K562 (cell line): ENCODE measurements at regions not wholly inside any gene's neighbourhood (a gene's known extent, or its start where the extent isn't known, plus 50 kb on each side); places are given as distances from the start of the nearest gene placed in this dataset.

Experiments used
- ATAC-seq: fragments of 200-7000 bp; cut with Tn5 transposase; 3 replicates; pipeline ENCODE4 v1.9.1; 2020; ENCODE audit warnings: moderate library complexity
- BruUV-seq: library from RNA; stranded (reverse); fragments of 400-500 nt; replicated peaks from 2 replicates; lab custom pipeline; 2021; lab: Mats Ljungman, UMichigan
- CTCF ChIA-PET: fragments of 300-600 bp; formaldehyde crosslinking; extraction: SDS; loops from one replicate; lab custom pipeline; 2021; ENCODE audit warnings: low intra/inter-chr PET ratio; lab: Yijun Ruan, JAX
- POLR2A ChIA-PET: fragments of 300-600, 350-650 bp; sonication (Branson Sonifier 250); formaldehyde crosslinking; extraction: SDS; loops from one replicate; lab custom pipeline; 2021; ENCODE audit warnings: antibody characterized with exemption, inconsistent platforms; lab: Yijun Ruan, JAX
- DNase-seq, 4 experiments: peaks; one replicate each; pipeline versions ENCODE4 v3.0.0 to v3.0.0-alpha.2; 2011 to 2018; ENCODE audit warnings: low spot score in 3 of 4, mixed read lengths in 3 of 4; ENCODE audit errors: extremely low read depth in 1 of 4
- FAIRE-seq: peaks from 2 replicates; lab custom pipeline; 2011; peaks lifted over from hg19 to GRCh38; lab: Jason Lieb, UNC
- H2AFZ ChIP-seq: 2 replicates; pipeline ENCODE4 v1.6.0; 2011; ENCODE audit warnings: low read depth, low read length, control low read depth, inconsistent platforms
- H3K27ac ChIP-seq: fragments of 200-600 bp; 3 replicates; pipeline ENCODE4 v1.8.0; 2011; ENCODE audit warnings: low read depth, mild to moderate bottlenecking, control low read depth, inconsistent platforms, low read length, moderate library complexity, mixed read lengths; ENCODE audit errors: extremely low read depth
- H3K27me3 ChIP-seq, 2 experiments: fragments of 300-600 bp in 1 of 2; 2 replicates in 1 of 2; 3 replicates in 1 of 2; pipeline versions ENCODE4 v1.6.0 to v1.8.0; 2011; ENCODE audit warnings: inconsistent platforms in 2 of 2, low read length in 2 of 2, mild to moderate bottlenecking in 1 of 2, mixed read lengths in 1 of 2, moderate library complexity in 1 of 2; ENCODE audit not compliant: control insufficient read depth in 2 of 2, insufficient read depth in 2 of 2
- H3K36me3 ChIP-seq: fragments of 300-600 bp; 3 replicates; pipeline ENCODE4 v1.8.0; 2011; ENCODE audit warnings: mild to moderate bottlenecking, low read length, inconsistent platforms; ENCODE audit not compliant: control insufficient read depth, insufficient read depth
- H3K4me1 ChIP-seq, 2 experiments: fragments of 200-600 bp in 1 of 2; replicated peaks in 1 of 2; 2 replicates in 1 of 2; 3 replicates in 1 of 2; pipeline versions ENCODE4 v1.5.1 to v1.8.0; 2011; ENCODE audit warnings: inconsistent platforms in 2 of 2, low read length in 2 of 2, mild to moderate bottlenecking in 1 of 2, mixed read lengths in 1 of 2, moderate library complexity in 1 of 2; ENCODE audit not compliant: control insufficient read depth in 2 of 2, insufficient read depth in 2 of 2
- H3K4me2 ChIP-seq: 2 replicates; pipeline ENCODE4 v1.6.1; 2011; ENCODE audit warnings: low read length, control low read depth, inconsistent platforms, mixed read lengths; ENCODE audit not compliant: insufficient read depth
- H3K4me3 ChIP-seq: fragments of 200-600 bp; sonication (generic), shearing (Covaris generic); 2 replicates; pipeline ENCODE4 v1.5.1; 2016; ENCODE audit warnings: control low read depth, inconsistent platforms
- H3K79me2 ChIP-seq: fragments of 200-600 bp; 3 replicates; pipeline ENCODE4 v1.8.0; 2011; ENCODE audit warnings: low read length, inconsistent platforms; ENCODE audit not compliant: control insufficient read depth, insufficient read depth
- H3K9ac ChIP-seq, 2 experiments: 2 replicates each; pipeline versions ENCODE4 v1.6.0 to v1.6.1; 2011; ENCODE audit warnings: low read depth in 2 of 2, low read length in 2 of 2, control low read depth in 1 of 2, inconsistent platforms in 1 of 2, mild to moderate bottlenecking in 1 of 2, mixed read lengths in 1 of 2; ENCODE audit not compliant: insufficient read depth in 1 of 2
- H3K9me1 ChIP-seq: one replicate; pipeline ENCODE4 v1.6.0; 2011; ENCODE audit warnings: inconsistent platforms, mild to moderate bottlenecking, low read length, moderate library complexity; ENCODE audit not compliant: control insufficient read depth, insufficient read depth
- H3K9me3 ChIP-seq: replicated peaks from 2 replicates; pipeline ENCODE4 v1.5.1; 2011; ENCODE audit warnings: low read depth, low read length, inconsistent platforms; ENCODE audit not compliant: control insufficient read depth, insufficient read depth
- H4K20me1 ChIP-seq: replicated peaks from 2 replicates; pipeline ENCODE4 v1.6.1; 2011; ENCODE audit warnings: low read length, inconsistent platforms, mixed read lengths; ENCODE audit not compliant: control insufficient read depth, insufficient read depth
- ARHGAP35 ChIP-seq: fragments of 450-650 bp; IDR thresholded peaks from 2 replicates; pipeline ENCODE4 v1.6.1; 2018; ENCODE audit not compliant: partially characterized antibody
- CHD1 ChIP-seq: fragments of 200-600 bp; sonication (generic); IDR thresholded peaks from one replicate; pipeline ENCODE4 v1.6.1; 2012; ENCODE audit warnings: mild to moderate bottlenecking, moderate library complexity, low read length, inconsistent platforms
- EP400 ChIP-seq: fragments of 450-650 bp; IDR thresholded peaks from 2 replicates; pipeline ENCODE4 v1.6.1; 2017; ENCODE audit warnings: antibody characterized with exemption, mild to moderate bottlenecking, moderate library complexity
- FOXP4 ChIP-seq: sonication (generic); formaldehyde crosslinking; IDR thresholded peaks from 2 replicates; pipeline ENCODE4 v1.8.0; 2022; ENCODE audit warnings: mild to moderate bottlenecking, missing genetic modification reagents, borderline replicate concordance
- MXD1 ChIP-seq: fragments of 250-450 bp; sonication (Bioruptor Pico); IDR thresholded peaks from 2 replicates; pipeline ENCODE4 v1.8.0; 2021; ENCODE audit warnings: borderline replicate concordance, mild to moderate bottlenecking, moderate library complexity; ENCODE audit not compliant: poor library complexity, severe bottlenecking
- PTRF ChIP-seq: fragments of 450-650 bp; IDR thresholded peaks from 2 replicates; pipeline ENCODE4 v1.6.1; 2016; ENCODE audit warnings: mild to moderate bottlenecking, missing genetic modification characterization, missing compliant biosample characterization
- SRSF9 ChIP-seq: fragments of 200-400 bp; formaldehyde crosslinking; IDR thresholded peaks from 2 replicates; pipeline ENCODE4 v1.6.1; 2017; ENCODE audit warnings: low read depth, low read length, borderline replicate concordance
- TARDBP ChIP-seq: fragments of 450-650 bp; IDR thresholded peaks from 2 replicates; pipeline ENCODE4 v1.6.1; 2016
- YY1 ChIP-seq, 3 experiments: IDR thresholded peaks; 2 replicates each; pipeline ENCODE4 v1.6.1; 2011; ENCODE audit warnings: low read length in 2 of 3, mild to moderate bottlenecking in 2 of 3, moderate library complexity in 2 of 3, borderline replicate concordance in 1 of 3, control low read depth in 1 of 3, low read depth in 1 of 3; ENCODE audit not compliant: insufficient read depth in 3 of 3, insufficient replicate concordance in 2 of 3, control insufficient read depth in 1 of 3, insufficient read length in 1 of 3; ENCODE audit errors: extremely low read depth in 1 of 3
- ZBTB1 ChIP-seq: sonication (generic); formaldehyde crosslinking; IDR thresholded peaks from 2 replicates; pipeline ENCODE4 v1.8.1; 2023; ENCODE audit warnings: missing genetic modification reagents, low read depth, mild to moderate bottlenecking, borderline replicate concordance
- ZNF197 ChIP-seq: fragments of 200-800 bp; sonication (Bioruptor generic); IDR thresholded peaks from 2 replicates; pipeline ENCODE4 v1.6.1; 2016; ENCODE audit warnings: low read depth, missing genetic modification characterization, missing compliant biosample characterization
- WGBS: fragments of 100-300 bp; shearing (Covaris generic); methylation state at CpG from one replicate; pipeline ENCODE4 v1.1.6; 2016; ENCODE audit warnings: low coverage, mixed read lengths; ENCODE audit not compliant: insufficient coverage; ENCODE audit errors: missing lambda C conversion rate; 5-methylcytosine and 5-hydroxymethylcytosine counted together
- in situ Hi-C: fragments of 300-500 bp; cut with MboI; formaldehyde crosslinking; loops from 4 replicates; pipeline ENCODE4 v1.15.0; 2018; ENCODE audit warnings: inconsistent platforms, mixed read lengths
- intact Hi-C: fragments of 100-400 bp; cut with micrococcal nuclease; formaldehyde crosslinking; loops from 2 replicates; pipeline ENCODE4 v1.14.2; 2022

- no peaks in the 10 kb centered on the region for H3K79me2 ChIP-seq
- H4K20me1 ChIP-seq, result no peaks in the 10 kb centered on the region
- H2AFZ ChIP-seq, result no peak overlapping the region
- ATAC-seq (no peak), DNase-seq (no peak), FAIRE-seq (no peak)
- in situ Hi-C loops, result no loop called here
- no peak overlapping the region for H3K4me2 ChIP-seq
- H3K27me3 ChIP-seq, result no peaks in the 10 kb centered on the region
- no peaks in the 10 kb centered on the region for H3K4me1 ChIP-seq
- intact Hi-C loops, result no loop called here
- no peak overlapping the region for H3K9ac ChIP-seq
- H3K27ac ChIP-seq, result no peak overlapping the region
- CTCF ChIA-PET, result no interaction called here
- no peak for TF ChIP-seq TARDBP
- TF ChIP-seq YY1 (IDR thresholded peaks at IDR 0.05; ENCODE audit: borderline replicate concordance in 1 of 3, control insufficient read depth in 1 of 3, extremely low read depth in 1 of 3, insufficient read depth in 3 of 3, insufficient read length in 1 of 3, insufficient replicate concordance in 2 of 3, low read depth in 1 of 3, low read length in 2 of 3), result no peak
- no peak for TF ChIP-seq EP400
- H3K9me3 ChIP-seq, result no peaks in the 10 kb centered on the region
- no peaks in the 10 kb centered on the region for H3K9me1 ChIP-seq
- 0% methylated on average over 8 of the region's 8 CpGs for WGBS
- no peaks in the 10 kb centered on the region for H3K36me3 ChIP-seq
- POLR2A ChIA-PET, result no interaction called here
- BruUV-seq, result no TSS peak
- no peak overlapping the region for H3K4me3 ChIP-seq
These were observed 553.7 kb downstream of the TAFA4 start for GRCh38 chr3:68378631-68379030.

- FAIRE-seq, result no peak
- BruUV-seq, result no TSS peak
- H3K36me3 ChIP-seq, result no peaks in the 10 kb centered on the region
- TF ChIP-seq CHD1 (no peak), FOXP4 (CRISPR knock-in tag) (no peak), ARHGAP35 (no peak), MXD1 (CRISPR knock-in tag) (no peak), SRSF9 (no peak), PTRF (no peak), ZBTB1 (CRISPR knock-in tag) (no peak), ZNF197 (CRISPR knock-in tag) (no peak)
- no peak overlapping the region for H2AFZ ChIP-seq
- no peaks in the 10 kb centered on the region for H3K4me1 ChIP-seq
- H3K4me3 ChIP-seq, result no peak overlapping the region
- 0% methylated on average over 3 of the region's 3 CpGs for WGBS
- H3K9me3 ChIP-seq, result no peaks in the 10 kb centered on the region
- H4K20me1 ChIP-seq, result no peaks in the 10 kb centered on the region
- H3K9me1 ChIP-seq, result no peaks in the 10 kb centered on the region
- ATAC-seq, result no peak
- ChIA-PET CTCF (no interaction called here), POLR2A (interaction anchor here (1.2 kb wide), 1 partner anchor 363 kb away, joined by 3 read pairs; no protein-coding TSS in a partner anchor)
- no peaks in the 10 kb centered on the region for H3K27me3 ChIP-seq
- no peak overlapping the region for H3K4me2 ChIP-seq
- DNase-seq, result no peak
- H3K79me2 ChIP-seq, result no peaks in the 10 kb centered on the region
- in situ Hi-C loops, result no loop called here
- intact Hi-C loops, result no loop called here
- H3K9ac ChIP-seq, result no peak overlapping the region
- no peak overlapping the region for H3K27ac ChIP-seq
These were observed 558.6 kb downstream of the TAFA4 start for GRCh38 chr3:68373727-68374126.
